GM18861 (cell line): ENCODE measurements at regions not wholly inside any gene's neighbourhood (a gene's known extent, or its start where the extent isn't known, plus 50 kb on each side); places are given as distances from the start of the nearest gene placed in this dataset.

Source experiments
- ATAC-seq: cut with Tn5 transposase; IDR thresholded peaks from one replicate; pipeline ENCODE4 v1.9.1; 2021; ENCODE audit not compliant: unreplicated experiment

GRCh38 chr13:68368922-68369321, 1138.8 kb upstream of the PCDH9 start:
- no peak for ATAC-seq

DNA sequence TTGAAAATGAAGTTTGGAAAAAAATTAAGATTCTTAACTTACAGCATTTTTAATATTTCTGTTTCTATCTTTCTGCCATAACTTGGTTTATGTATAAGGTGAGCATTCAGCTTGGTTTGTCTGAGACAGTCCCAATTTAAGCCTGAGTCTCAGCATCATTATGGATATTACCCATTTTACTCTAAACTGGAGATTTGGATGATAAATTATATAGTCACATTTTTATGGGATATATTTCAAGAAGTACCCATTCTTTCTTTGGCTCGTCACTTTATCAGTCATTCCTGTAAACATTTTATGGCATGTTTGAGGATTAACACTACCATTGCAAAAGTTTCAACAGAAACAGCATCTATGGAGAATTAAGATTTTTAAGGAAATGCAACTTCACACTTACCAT, 1129.0 kb upstream of the PCDH9 start:
- no peak for ATAC-seq

DNA sequence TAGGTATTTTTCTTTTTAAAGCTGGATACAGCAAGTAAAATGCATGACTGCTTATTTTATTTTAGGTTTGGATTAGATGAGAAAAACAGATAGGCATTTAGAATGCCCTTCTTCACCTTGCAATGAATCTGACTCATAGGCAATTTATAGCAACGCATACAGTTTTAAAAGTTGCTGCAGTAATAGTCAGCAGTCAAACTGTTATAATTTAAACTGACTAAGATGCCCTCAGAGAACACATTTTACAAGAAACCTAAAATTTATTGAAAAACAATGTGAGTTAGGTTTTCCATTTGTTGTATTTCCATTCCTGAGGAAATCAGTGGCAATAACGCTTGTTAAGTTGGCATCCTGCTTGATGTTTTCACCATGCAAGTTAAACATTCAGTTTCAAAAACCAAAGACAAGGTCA, 1128.2 kb upstream of the PCDH9 start:
- ATAC-seq, result no peak

DNA sequence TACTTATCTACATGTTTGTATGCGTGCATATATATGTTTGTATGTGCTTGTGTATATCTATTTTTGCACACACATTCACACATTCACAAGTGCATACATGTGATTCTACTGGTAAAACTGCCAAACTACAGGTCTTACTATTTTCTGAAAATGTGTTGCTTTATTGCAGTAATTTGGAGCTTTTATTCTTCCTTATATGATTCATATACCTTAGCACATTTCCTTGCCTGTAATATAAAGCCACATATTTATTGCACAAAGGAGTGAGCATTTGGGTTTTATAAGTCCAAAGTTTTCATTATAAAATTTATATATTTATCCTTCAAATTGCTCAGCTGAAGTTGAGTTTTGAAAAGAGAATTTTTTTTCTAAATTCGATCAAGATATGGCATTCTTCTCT, 1120.4 kb upstream of the PCDH9 start:
- ATAC-seq, result no peak

DNA sequence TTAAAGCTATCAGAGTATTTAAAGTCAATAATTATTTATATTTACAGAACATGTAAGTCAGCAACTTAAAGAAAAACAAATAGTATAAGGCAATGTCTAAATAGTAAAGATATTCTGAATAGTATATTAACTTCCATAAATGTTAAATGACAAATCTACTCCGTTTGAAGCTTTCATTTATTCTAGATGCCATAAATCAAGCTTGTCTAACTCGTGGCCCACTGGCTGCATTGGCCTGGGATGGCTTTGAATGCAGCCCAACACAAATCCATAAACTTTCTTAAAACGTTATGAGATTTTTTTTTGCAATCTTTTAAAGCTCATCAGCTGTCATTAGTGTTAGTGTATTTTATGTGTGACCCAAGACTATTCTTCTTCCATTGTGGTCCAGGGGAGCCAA, 1117.1 kb upstream of the PCDH9 start:
- ATAC-seq, result no peak

GRCh38 chr13:68345963-68346531, 1115.9 kb upstream of the PCDH9 start:
- ATAC-seq, result no peak

DNA sequence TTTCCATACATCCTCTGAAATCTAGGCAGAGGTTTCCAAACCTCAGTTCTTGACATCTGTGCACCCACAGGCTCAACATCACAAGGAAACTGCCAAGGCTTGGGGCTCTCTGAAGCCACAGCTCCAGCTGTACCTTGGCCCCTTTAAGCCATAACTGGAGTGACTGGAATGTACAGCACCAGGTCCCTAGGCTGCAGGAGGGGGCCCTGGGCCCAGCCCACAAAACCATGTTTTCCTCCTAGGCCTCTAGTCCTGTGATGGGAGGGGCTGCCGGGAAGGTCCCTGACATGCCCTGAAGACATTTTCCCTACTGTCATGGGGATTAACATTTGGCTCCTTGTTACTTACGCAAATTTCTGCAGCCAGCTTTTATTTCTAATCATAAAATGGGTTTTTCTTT, 1093.0 kb upstream of the PCDH9 start:
- ATAC-seq, result no peak

GRCh38 chr13:68319384-68319783, 1089.2 kb upstream of the PCDH9 start:
- ATAC-seq, result no peak

DNA sequence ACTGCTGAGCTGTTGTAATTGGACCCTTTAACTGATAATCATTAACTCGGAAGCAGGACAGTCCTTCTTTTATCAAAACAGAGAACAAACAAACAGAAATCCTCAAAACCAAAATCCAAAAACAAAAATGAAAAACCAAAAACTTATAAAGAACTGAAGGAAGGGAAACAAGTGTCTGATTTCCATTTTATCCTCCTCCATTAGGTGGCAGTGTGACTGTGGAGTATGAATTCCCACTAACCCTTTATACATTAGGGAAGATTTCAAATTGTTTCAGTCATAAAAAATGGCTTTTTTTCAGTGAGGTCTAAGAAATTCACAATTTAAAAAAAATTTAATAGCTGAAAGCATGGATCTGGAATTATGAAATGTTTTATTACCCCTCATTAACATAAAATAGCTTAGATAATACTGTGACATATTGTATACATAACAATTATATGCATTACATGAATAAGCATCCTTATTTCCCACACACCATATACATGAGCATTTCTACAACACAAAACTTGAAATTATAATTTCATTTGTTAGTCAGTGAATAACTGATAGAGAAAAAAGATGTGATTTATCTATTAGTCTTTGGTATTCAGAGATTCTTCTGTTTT, 1074.3 kb upstream of the PCDH9 start:
- peak; percentile 62 for ATAC-seq

DNA sequence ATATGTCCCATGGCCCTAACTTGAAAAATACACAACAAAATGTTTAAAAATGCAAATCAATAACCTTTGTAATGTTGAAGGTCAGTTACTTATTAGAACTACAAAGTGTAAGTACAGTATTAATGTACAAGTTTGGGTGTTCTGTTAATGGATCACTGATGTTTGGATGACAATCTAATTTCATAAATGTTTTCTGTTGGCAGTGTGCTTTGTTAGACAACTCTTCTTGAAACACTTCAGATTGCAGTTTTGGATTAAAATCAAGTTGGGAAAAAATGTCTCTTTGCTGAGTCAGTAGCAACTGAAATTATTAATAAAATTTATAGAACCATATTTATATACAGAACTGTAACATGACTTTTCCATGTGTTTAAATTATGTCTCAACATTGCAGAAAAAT, 1063.5 kb upstream of the PCDH9 start:
- no peak for ATAC-seq

- no peak for ATAC-seq
Observed at GRCh38 chr13:68292601-68293000, 1062.5 kb upstream of the PCDH9 start.

GRCh38 chr13:68291595-68291994, 1061.5 kb upstream of the PCDH9 start:
- no peak for ATAC-seq

DNA sequence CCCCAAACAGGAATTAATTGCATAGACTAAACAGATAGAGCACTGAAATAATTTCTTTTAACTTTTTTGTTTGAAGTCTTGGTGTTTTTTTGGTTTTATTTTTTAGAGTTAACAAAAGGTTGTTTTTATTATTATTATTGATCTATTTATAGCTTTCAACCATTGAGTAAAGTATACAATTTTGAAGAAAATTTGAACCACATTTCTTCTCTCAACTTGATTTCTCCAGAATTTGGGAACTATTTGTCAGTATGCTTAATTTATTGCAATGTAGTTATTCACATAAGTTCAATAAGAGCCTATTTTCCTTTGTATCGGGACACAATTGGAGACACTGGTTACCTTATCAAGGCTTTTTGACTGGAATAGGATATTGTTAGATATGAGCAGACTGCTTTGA, 1045.6 kb upstream of the PCDH9 start:
- ATAC-seq, result no peak

DNA sequence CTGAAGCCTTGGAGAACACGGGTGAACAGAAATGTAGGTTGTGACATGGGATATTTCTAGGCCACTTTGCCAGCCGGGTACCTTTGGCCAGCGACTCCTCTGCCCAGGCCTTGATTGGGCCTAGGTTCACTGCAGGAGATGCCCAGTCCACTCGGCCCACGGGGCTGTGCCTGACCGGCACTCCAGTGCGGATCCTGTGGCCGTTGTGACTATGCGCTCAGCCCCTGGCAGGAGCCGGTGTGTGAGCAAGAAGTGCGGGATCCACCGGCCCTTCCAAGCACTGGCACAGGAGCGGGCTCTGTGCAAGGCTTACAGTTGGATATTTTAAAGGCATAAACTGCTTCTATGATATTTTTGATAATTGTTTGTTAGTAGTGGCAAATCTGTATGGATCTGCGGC, 1042.5 kb upstream of the PCDH9 start:
- ATAC-seq, result no peak

- no peak for ATAC-seq
Observed at GRCh38 chr13:68264692-68265091, 1034.6 kb upstream of the PCDH9 start.

DNA sequence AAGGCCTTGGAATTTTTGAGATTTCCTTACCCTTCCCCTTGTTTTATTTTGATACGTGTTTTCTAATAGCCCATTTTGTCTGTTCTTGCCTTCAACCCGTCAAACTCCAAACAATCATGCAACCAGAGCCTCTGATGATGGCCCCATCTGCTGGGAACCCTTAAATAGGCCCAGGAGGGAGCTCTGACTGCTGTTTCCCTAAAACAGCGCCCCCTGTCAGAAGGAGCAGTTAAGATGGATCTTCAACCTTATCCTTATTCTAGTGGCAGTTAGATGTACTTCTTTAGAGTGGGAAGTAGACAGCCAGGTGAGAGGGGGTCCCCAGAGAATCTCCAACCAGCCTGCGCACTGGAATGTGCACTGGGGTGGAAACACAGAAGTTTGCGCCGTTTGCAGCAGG, 1031.0 kb upstream of the PCDH9 start:
- no peak for ATAC-seq

DNA sequence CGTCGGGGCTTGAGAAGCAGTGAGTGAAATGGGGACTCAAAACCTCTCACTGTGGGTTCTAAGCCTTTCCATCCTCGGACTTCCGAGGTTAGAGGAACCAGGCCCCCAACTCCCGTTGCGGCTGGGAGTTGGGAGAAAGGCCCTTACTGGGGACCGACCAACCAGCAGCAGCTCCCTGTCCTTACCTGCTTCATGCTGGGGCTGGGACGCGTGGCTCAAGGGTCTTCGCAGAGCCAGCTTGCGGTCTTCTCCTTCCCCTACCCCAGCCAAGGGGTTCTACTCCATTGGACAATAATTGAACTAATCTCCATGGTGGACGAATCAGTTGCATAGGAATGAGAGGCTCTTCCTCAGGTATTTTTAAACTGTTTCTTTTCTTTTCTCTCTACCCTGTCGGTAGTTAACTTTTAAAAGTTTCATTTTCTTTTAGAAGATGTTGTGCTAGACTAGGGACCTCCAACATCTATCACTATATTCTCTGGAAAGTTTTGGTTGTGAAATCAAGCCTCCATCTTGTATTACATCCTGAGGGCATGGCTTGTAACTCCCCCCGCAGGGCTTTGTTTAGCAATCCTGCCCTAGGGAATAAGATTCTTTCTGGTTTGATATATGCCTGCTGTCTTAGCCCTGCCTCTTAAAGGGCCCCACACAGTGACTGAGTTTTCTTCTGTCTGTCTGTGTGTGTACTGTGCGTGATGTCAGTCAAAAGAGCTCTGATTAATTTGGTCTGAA, 1027.1 kb upstream of the PCDH9 start:
- no peak for ATAC-seq

- no peak for ATAC-seq
Observed at GRCh38 chr13:68254151-68254550, 1024.0 kb upstream of the PCDH9 start.

DNA sequence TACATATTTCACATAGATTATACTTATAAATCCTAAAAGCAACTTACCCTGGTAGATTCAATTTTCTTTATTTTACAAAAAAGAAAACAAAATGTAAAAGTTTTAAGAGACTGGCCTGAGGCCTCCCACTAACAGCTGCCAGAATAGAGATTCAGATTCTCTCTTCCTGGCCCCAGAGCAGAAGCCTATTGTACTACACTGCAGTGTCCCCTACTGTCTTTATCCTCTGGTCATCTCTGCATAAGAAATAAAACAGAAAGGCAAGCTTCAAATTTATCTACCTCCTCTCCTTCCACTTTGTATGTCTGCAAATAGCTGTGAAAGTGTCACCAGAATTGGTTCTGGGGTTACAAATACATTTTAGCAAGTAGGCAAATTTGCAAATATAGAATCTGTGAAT, 1004.1 kb upstream of the PCDH9 start:
- ATAC-seq, result no peak

DNA sequence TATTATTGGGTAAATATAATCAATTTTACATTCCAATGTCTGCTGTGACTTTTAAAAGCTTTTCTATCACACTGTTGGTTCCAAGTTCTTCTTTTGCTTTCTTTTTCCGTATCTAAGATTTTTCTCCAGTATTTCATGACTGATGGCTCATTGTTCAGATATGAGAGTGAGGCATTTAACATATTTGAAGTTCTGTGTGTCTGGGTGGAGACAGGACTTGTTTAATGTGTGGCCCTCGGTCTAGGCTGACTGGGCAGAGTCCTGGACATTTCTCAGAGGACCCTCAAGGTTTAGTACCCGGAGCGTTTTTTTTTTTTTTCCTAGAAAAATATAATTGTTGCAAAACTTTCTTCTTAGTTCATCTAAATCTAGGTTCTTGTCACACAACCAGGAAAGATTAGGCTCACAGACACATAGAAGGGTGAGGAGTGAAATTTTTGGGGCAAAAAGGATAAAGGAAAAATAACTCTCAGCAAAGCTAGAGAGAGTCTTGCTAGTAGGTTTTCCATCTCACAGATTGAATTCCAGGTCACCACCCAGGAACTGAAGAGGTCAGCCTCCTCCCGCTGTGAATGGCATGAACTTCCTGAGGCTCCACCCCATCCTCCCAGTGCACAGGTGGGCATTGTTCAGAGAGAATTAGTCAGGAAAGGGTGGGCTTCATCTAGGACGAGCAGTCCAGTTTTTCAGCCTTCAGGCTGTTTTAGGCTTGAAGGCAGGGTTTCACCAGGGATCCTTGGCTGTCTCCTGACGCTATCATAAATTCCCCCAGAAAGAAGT, 1002.4 kb upstream of the PCDH9 start:
- no peak for ATAC-seq

DNA sequence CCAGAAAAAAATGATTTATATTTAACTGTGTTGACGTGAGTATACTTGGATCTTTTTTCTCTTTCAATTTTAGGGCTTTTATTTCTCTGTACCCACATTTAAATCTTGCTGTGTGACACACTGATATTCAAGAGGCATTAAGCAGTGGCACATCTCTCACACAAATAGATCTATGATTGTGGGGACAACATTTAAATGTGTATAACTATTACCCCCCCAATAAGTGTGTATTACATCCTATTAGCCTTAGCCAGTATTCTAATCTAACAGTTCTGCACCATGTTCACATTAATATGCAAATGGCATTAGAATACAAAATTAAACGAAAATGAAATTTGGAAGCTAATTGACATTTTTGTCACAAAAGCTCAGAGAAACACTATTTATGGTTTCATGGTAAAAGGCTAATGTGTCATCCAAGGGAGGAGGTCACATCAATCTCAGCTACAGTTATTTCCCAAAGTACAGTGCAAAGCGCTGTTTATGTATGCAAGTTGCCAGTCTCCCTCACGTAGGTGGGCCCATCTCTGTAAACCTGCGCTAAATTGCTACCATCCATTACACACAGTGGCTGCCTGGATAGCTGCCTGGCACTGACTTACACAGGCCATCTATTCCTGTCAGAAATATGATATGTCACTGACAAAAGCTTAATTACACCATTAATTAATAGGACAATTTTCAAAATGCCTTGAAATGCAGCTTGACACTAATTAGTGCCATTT, 984.7 kb upstream of the PCDH9 start:
- no peak for ATAC-seq
